ENCODE measurements at regions not wholly inside any gene's neighbourhood (a gene's known extent, or its start where the extent isn't known, plus 50 kb on each side); places are given as distances from the start of the nearest gene placed in this dataset.

GRCh38 chr2:41484858-41485234 lies 563.0 kb upstream of the PKDCC start:
- no peak for DNase-seq (ENCODE audit: low spot score)

- DNase-seq (ENCODE audit: low spot score): no peak
Observed at GRCh38 chr2:41486948-41487347, 560.9 kb upstream of the PKDCC start.

- no peak for DNase-seq (ENCODE audit: low spot score)
Observed at GRCh38 chr2:41488888-41489287, 558.9 kb upstream of the PKDCC start.

- DNase-seq (ENCODE audit: low spot score): no peak
Observed at GRCh38 chr2:41489638-41490037, 558.2 kb upstream of the PKDCC start.

GRCh38 chr2:41495050-41495449 lies 552.8 kb upstream of the PKDCC start:
- DNase-seq (ENCODE audit: low spot score): no peak

- DNase-seq (ENCODE audit: low spot score): no peak
Observed at GRCh38 chr2:41496908-41497307, 550.9 kb upstream of the PKDCC start.

- no peak for DNase-seq (ENCODE audit: low spot score)
Observed at GRCh38 chr2:41498781-41499180, 549.0 kb upstream of the PKDCC start.

GRCh38 chr2:41500895-41501294 lies 546.9 kb upstream of the PKDCC start:
- no peak for DNase-seq (ENCODE audit: low spot score)

GRCh38 chr2:41502752-41503151 lies 545.1 kb upstream of the PKDCC start:
- DNase-seq (ENCODE audit: low spot score): no peak

- DNase-seq (ENCODE audit: low spot score): no peak
Observed at GRCh38 chr2:41504532-41504931, 543.3 kb upstream of the PKDCC start.

- DNase-seq (ENCODE audit: low spot score): no peak
Observed at GRCh38 chr2:41510108-41510507, 537.7 kb upstream of the PKDCC start.

- no peak for DNase-seq (ENCODE audit: low spot score)
Observed at GRCh38 chr2:41521211-41521610, 526.6 kb upstream of the PKDCC start.

GRCh38 chr2:41527525-41528323 lies 520.1 kb upstream of the PKDCC start:
- no peak for DNase-seq (ENCODE audit: low spot score)

- DNase-seq (ENCODE audit: low spot score): no peak
Observed at GRCh38 chr2:41535575-41535974, 512.2 kb upstream of the PKDCC start.

- no peak for DNase-seq (ENCODE audit: low spot score)
Observed at GRCh38 chr2:41540272-41540998, 507.4 kb upstream of the PKDCC start.

GRCh38 chr2:41543726-41544125 lies 504.1 kb upstream of the PKDCC start:
- DNase-seq (ENCODE audit: low spot score): no peak

GRCh38 chr2:41544709-41545108 lies 503.1 kb upstream of the PKDCC start:
- no peak for DNase-seq (ENCODE audit: low spot score)

- no peak for DNase-seq (ENCODE audit: low spot score)
Observed at GRCh38 chr2:41546031-41546430, 501.8 kb upstream of the PKDCC start.

- no peak for DNase-seq (ENCODE audit: low spot score)
Observed at GRCh38 chr2:41568648-41569047, 479.2 kb upstream of the PKDCC start.

GRCh38 chr2:41572154-41572553 lies 475.7 kb upstream of the PKDCC start:
- no peak for DNase-seq (ENCODE audit: low spot score)

- DNase-seq (ENCODE audit: low spot score): no peak
Observed at GRCh38 chr2:41576423-41576822, 471.4 kb upstream of the PKDCC start.

GRCh38 chr2:41579806-41580205 lies 468.0 kb upstream of the PKDCC start:
- DNase-seq (ENCODE audit: low spot score): no peak

GRCh38 chr2:41580806-41581205 lies 467.0 kb upstream of the PKDCC start:
- no peak for DNase-seq (ENCODE audit: low spot score)

- DNase-seq (ENCODE audit: low spot score): no peak
Observed at GRCh38 chr2:41595240-41595639, 452.6 kb upstream of the PKDCC start.

Data from CD4-positive, alpha-beta T cell treated with Interleukin-15 for 4 hours (primary cell).